Gastroesophageal sphincter (tissue), 4 donors: ENCODE measurements at regions not wholly inside any gene's neighbourhood (a gene's known extent, or its start where the extent isn't known, plus 50 kb on each side); places are given as distances from the start of the nearest gene placed in this dataset.

Experiments used
- ATAC-seq: fragments of 150-250 bp; one replicate; pipeline ENCODE4 v1.9.1; 2016; ENCODE audit warnings: mild to moderate bottlenecking, moderate library complexity
- H3K27ac ChIP-seq, 4 donors: fragments of 200-600 bp; sonication (generic) in 3 of 4; 1 replicate in 3 of 4; 2 replicates in 1 of 4; pipeline ENCODE4 v1.5.1; 2016 to 2019
- H3K27me3 ChIP-seq: fragments of 200-600 bp; sonication (generic); one replicate; pipeline ENCODE4 v1.5.1; 2019
- H3K36me3 ChIP-seq, 2 donors: fragments of 200-600 bp; sonication (generic); one replicate each; pipeline ENCODE4 v1.5.1; 2019; ENCODE audit warnings: control low read depth in 1 of 2
- H3K4me1 ChIP-seq, 3 donors: fragments of 200-600 bp; sonication (generic); 1 replicate in 2 of 3; 2 replicates in 1 of 3; pipeline ENCODE4 v1.5.1; 2016 to 2019; ENCODE audit warnings: control low read depth in 2 of 3
- H3K4me3 ChIP-seq, 2 donors: fragments of 200-600 bp; sonication (generic); one replicate each; pipeline ENCODE4 v1.5.1; 2019; ENCODE audit warnings: mild to moderate bottlenecking in 1 of 2, moderate library complexity in 1 of 2
- H3K9me3 ChIP-seq, 3 donors: fragments of 200-600 bp; sonication (generic); one replicate each; pipeline ENCODE4 v1.5.1; 2017 to 2019; ENCODE audit warnings: control low read depth in 2 of 3
- CTCF ChIP-seq, 4 experiments: fragments of 200-600 bp in 2 of 4; fragments of 450-650 bp in 2 of 4; sonication (generic) in 1 of 4; IDR thresholded peaks; one replicate each; pipeline ENCODE4 v1.5.1; 2017 to 2019; ENCODE audit warnings: antibody characterized with exemption in 4 of 4, mild to moderate bottlenecking in 2 of 4, moderate library complexity in 2 of 4
- EP300 ChIP-seq: sonication (generic); formaldehyde crosslinking; IDR thresholded peaks from one replicate; pipeline ENCODE4 v1.6.1; 2017; ENCODE audit warnings: antibody characterized with exemption, mild to moderate bottlenecking
- POLR2A ChIP-seq, 2 donors: fragments of 450-650 bp; IDR thresholded peaks; one replicate each; pipeline ENCODE4 v1.6.1; 2017; ENCODE audit warnings: antibody characterized with exemption in 2 of 2, mild to moderate bottlenecking in 2 of 2, moderate library complexity in 1 of 2
- POLR2AphosphoS5 ChIP-seq: sonication (generic); formaldehyde crosslinking; IDR thresholded peaks from one replicate; pipeline ENCODE4 v1.6.1; 2017; ENCODE audit warnings: antibody characterized with exemption
- WGBS, 2 donors: methylation state at CpG; one replicate each; pipeline ENCODE4 v1.1.5; 2018; ENCODE audit warnings: low coverage in 1 of 2; 5-methylcytosine and 5-hydroxymethylcytosine counted together
- small RNA-seq, 4 donors: library from RNA; depleted of rRNA; stranded (forward); fragments of <200 nt; gene quantifications; one replicate each; pipeline ENCODE3, GENCODE V24; 2016

GRCh38 chr13:25044071-25044470 is 51.9 kb upstream of the PABPC3 start:
- WGBS, 2 donors: 71 to 83% methylated on average over 4 to 5 of the region's 6 CpGs
- peaks cover 90% of the 10 kb centered on the region for H3K27me3 ChIP-seq
- H3K9me3 ChIP-seq: no peaks in the 10 kb centered on the region
- TF ChIP-seq POLR2A (IDR thresholded peaks at IDR 0.05): no peak
- no peak for TF ChIP-seq EP300
- no peak for TF ChIP-seq POLR2AphosphoS5
- no peak for TF ChIP-seq CTCF (IDR thresholded peaks at IDR 0.05)
- H3K4me3 ChIP-seq: no peak overlapping the region
- no peak for ATAC-seq
- H3K36me3 ChIP-seq: no peaks in the 10 kb centered on the region
- peaks cover 0 to 14% (median 0%) of the 10 kb centered on the region in 3 donors for H3K4me1 ChIP-seq
- no peak overlapping the region for H3K27ac ChIP-seq

Small RNA genes in the stretch of these regions (small RNA-seq; reads per million reads assigned to genes)
- gene AL590099.1 (0 reads per million in 4 donors), gene LSP1P1 (0 reads per million in 4 donors)
